ENCODE measurements at regions not wholly inside any gene's neighbourhood (a gene's known extent, or its start where the extent isn't known, plus 50 kb on each side); places are given as distances from the start of the nearest gene placed in this dataset.

GRCh38 chr4:115331241-115331640 lies 217.8 kb upstream of the NDST4 start:
- no peak for DNase-seq

GRCh38 chr4:115325836-115326235 lies 212.4 kb upstream of the NDST4 start:
- no peak for DNase-seq

- no peak for DNase-seq
Measured at GRCh38 chr4:115323106-115323707, 209.8 kb upstream of the NDST4 start.

- no peak for DNase-seq
Measured at GRCh38 chr4:115315182-115315581, 201.8 kb upstream of the NDST4 start.

- no peak for DNase-seq
Measured at GRCh38 chr4:115310641-115311040, 197.2 kb upstream of the NDST4 start.

GRCh38 chr4:115294717-115295116 lies 181.3 kb upstream of the NDST4 start:
- DNase-seq: no peak

- DNase-seq: no peak
Measured at GRCh38 chr4:115293093-115293462, 179.7 kb upstream of the NDST4 start.

- DNase-seq: peak; percentile 11
Measured at GRCh38 chr4:115292320-115293092, 179.1 kb upstream of the NDST4 start.

- no peak for DNase-seq
Measured at GRCh38 chr4:115287426-115287825, 174.0 kb upstream of the NDST4 start.

- no peak for DNase-seq
Measured at GRCh38 chr4:115279330-115279729, 165.9 kb upstream of the NDST4 start.

- DNase-seq: no peak
Measured at GRCh38 chr4:115278830-115279229, 165.4 kb upstream of the NDST4 start.

GRCh38 chr4:115275615-115276014 lies 162.2 kb upstream of the NDST4 start:
- DNase-seq: no peak

GRCh38 chr4:115274545-115274944 lies 161.1 kb upstream of the NDST4 start:
- DNase-seq: no peak

- DNase-seq: no peak
Measured at GRCh38 chr4:115272594-115272993, 159.2 kb upstream of the NDST4 start.

- DNase-seq: no peak
Measured at GRCh38 chr4:115272185-115272584, 158.8 kb upstream of the NDST4 start.

GRCh38 chr4:115260195-115260594 lies 146.8 kb upstream of the NDST4 start:
- no peak for DNase-seq

- no peak for DNase-seq
Measured at GRCh38 chr4:115259642-115260041, 146.2 kb upstream of the NDST4 start.

- DNase-seq: no peak
Measured at GRCh38 chr4:115249808-115250207, 136.4 kb upstream of the NDST4 start.

GRCh38 chr4:115234405-115235093 lies 121.1 kb upstream of the NDST4 start:
- no peak for DNase-seq

GRCh38 chr4:115233600-115233999 lies 120.2 kb upstream of the NDST4 start:
- DNase-seq: no peak

- no peak for DNase-seq
Measured at GRCh38 chr4:115229873-115230272, 116.5 kb upstream of the NDST4 start.

GRCh38 chr4:115228851-115229250 lies 115.4 kb upstream of the NDST4 start:
- no peak for DNase-seq

- no peak for DNase-seq
Measured at GRCh38 chr4:115222061-115222460, 108.6 kb upstream of the NDST4 start.

Measured in renal pelvis (tissue), 1 donor.